Transverse colon (tissue), 3 donors: ENCODE measurements at regions not wholly inside any gene's neighbourhood (a gene's known extent, or its start where the extent isn't known, plus 50 kb on each side); places are given as distances from the start of the nearest gene placed in this dataset.
"Not testable (repeated sequence)": the region's sequence is repeated elsewhere in the genome, so short reads cannot be mapped to it uniquely, and the experiment has no call there.

Source experiments
- CTCF ChIP-seq, 5 experiments: fragments of 200-600 bp in 3 of 5; fragments of 450-650 bp in 2 of 5; sonication (generic) in 3 of 5; IDR thresholded peaks; 1 replicate in 2 of 5; 2 replicates in 3 of 5; pipeline ENCODE4 v1.5.1; 2016 to 2017; ENCODE audit warnings: antibody characterized with exemption in 5 of 5, inconsistent platforms in 3 of 5, mild to moderate bottlenecking in 2 of 5, moderate library complexity in 1 of 5
- POLR2A ChIP-seq: fragments of 450-650 bp; IDR thresholded peaks from one replicate; pipeline ENCODE4 v1.6.1; 2016; ENCODE audit warnings: antibody characterized with exemption, mild to moderate bottlenecking, moderate library complexity

- not testable (repeated sequence) for TF ChIP-seq CTCF (IDR thresholded peaks at IDR 0.05); POLR2A
These were observed 53.6 kb upstream of the EDA2R start for GRCh38 chrX:66692512-66692911.
